ENCODE measurements at regions not wholly inside any gene's neighbourhood (a gene's known extent, or its start where the extent isn't known, plus 50 kb on each side); places are given as distances from the start of the nearest gene placed in this dataset.

- TF ChIP-seq EZH2 (IDR thresholded peaks at IDR 0.05; ENCODE audit: borderline replicate concordance, insufficient read depth, low read length, poor library complexity, severe bottlenecking) = no peak
- TF ChIP-seq RAD21 (conservative IDR thresholded peaks at IDR 0.05) = no peak
- TF ChIP-seq CTCF (IDR thresholded peaks at IDR 0.05; ENCODE audit: poor library complexity, severe bottlenecking) = no peak
- no peak for TF ChIP-seq TAF1 (IDR thresholded peaks at IDR 0.05; ENCODE audit: low read depth)
- TF ChIP-seq POLR2AphosphoS5 (IDR thresholded peaks at IDR 0.05) = no peak
- TF ChIP-seq EP300 (conservative IDR thresholded peaks at IDR 0.05; ENCODE audit: poor library complexity, severe bottlenecking) = no peak
These were observed 1343.7 kb upstream of the GOT2 start for GRCh38 chr16:60077861-60078260.

Data from neural cell (in vitro differentiated cells).